Thyroid gland (tissue), 4 donors: ENCODE measurements at regions not wholly inside any gene's neighbourhood (a gene's known extent, or its start where the extent isn't known, plus 50 kb on each side); places are given as distances from the start of the nearest gene placed in this dataset.

ENCODE experiments used
- POLR2A ChIP-seq, 2 donors: fragments of 450-650 bp; IDR thresholded peaks; one replicate each; pipeline ENCODE4 v1.6.1; 2017; ENCODE audit warnings: antibody characterized with exemption in 2 of 2, mild to moderate bottlenecking in 2 of 2, moderate library complexity in 1 of 2
- TF ChIP-seq, protein P1 (sequence below), 6 experiments: fragments of 200-600 bp in 3 of 6; fragments of 450-650 bp in 3 of 6; sonication (generic) in 3 of 6; IDR thresholded peaks; one replicate each; pipeline ENCODE4 v1.5.1; 2016 to 2019; ENCODE audit warnings: antibody characterized with exemption in 6 of 6, mild to moderate bottlenecking in 2 of 6, inconsistent platforms in 1 of 6, moderate library complexity in 1 of 6

GRCh38 chr1:208501542-208501941 lies 257.4 kb upstream of the PLXNA2 start:
- TF ChIP-seq, protein P1, sequence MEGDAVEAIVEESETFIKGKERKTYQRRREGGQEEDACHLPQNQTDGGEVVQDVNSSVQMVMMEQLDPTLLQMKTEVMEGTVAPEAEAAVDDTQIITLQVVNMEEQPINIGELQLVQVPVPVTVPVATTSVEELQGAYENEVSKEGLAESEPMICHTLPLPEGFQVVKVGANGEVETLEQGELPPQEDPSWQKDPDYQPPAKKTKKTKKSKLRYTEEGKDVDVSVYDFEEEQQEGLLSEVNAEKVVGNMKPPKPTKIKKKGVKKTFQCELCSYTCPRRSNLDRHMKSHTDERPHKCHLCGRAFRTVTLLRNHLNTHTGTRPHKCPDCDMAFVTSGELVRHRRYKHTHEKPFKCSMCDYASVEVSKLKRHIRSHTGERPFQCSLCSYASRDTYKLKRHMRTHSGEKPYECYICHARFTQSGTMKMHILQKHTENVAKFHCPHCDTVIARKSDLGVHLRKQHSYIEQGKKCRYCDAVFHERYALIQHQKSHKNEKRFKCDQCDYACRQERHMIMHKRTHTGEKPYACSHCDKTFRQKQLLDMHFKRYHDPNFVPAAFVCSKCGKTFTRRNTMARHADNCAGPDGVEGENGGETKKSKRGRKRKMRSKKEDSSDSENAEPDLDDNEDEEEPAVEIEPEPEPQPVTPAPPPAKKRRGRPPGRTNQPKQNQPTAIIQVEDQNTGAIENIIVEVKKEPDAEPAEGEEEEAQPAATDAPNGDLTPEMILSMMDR (IDR thresholded peaks at IDR 0.05), result no peak
- TF ChIP-seq POLR2A (IDR thresholded peaks at IDR 0.05), result no peak
